ENCODE measurements at regions not wholly inside any gene's neighbourhood (a gene's known extent, or its start where the extent isn't known, plus 50 kb on each side); places are given as distances from the start of the nearest gene placed in this dataset.
A peak's percentile ranks its signal among the peaks of the same experiment; 100 is the strongest.

DNA sequence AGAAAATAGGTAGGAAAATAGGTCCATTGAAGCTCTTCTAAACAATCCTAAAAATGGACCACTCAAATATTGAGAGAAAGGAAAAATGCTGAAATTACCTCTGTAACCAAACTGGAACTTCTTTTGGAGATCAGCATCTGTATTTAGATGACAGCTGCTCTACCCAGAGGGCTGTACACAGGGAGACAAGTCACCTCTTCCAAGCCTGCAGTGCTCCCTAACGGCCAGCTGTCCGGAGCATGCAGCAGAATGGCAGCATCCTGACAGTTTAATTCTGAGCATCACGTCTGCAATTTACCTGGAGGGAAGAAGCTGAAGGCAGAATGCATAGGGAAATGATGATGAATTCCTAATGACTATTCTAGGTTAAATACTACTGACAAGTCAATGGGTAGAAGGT, 62.8 kb upstream of the DIAPH3 start:
- no peak for FAIRE-seq
- no peak overlapping the region for H2AFZ ChIP-seq (ENCODE audit: low read length)
- CTCF ChIA-PET (ENCODE audit: low intra/inter-chr PET ratio, low total read pairs) = no interaction called here
- no peaks in the 10 kb centered on the region for H4K20me1 ChIP-seq (ENCODE audit: insufficient read depth, low read length)
- no peak overlapping the region for H3K9ac ChIP-seq (ENCODE audit: insufficient read depth, low read depth, low read length)
- TF ChIP-seq ZNF263 (CRISPR knock-in tag; IDR thresholded peaks at IDR 0.05) (peak; percentile 64), KAT2B (IDR thresholded peaks at IDR 0.05; ENCODE audit: borderline replicate concordance, low read depth, low read length) (no peak), ZNF749 (CRISPR knock-in tag; IDR thresholded peaks at IDR 0.05; ENCODE audit: borderline replicate concordance) (no peak), STAG1 (CRISPR knock-in tag; IDR thresholded peaks at IDR 0.05) (peak; percentile 63), ZNF160 (CRISPR knock-in tag; IDR thresholded peaks at IDR 0.05) (no peak)
- TF ChIP-seq, protein P1, sequence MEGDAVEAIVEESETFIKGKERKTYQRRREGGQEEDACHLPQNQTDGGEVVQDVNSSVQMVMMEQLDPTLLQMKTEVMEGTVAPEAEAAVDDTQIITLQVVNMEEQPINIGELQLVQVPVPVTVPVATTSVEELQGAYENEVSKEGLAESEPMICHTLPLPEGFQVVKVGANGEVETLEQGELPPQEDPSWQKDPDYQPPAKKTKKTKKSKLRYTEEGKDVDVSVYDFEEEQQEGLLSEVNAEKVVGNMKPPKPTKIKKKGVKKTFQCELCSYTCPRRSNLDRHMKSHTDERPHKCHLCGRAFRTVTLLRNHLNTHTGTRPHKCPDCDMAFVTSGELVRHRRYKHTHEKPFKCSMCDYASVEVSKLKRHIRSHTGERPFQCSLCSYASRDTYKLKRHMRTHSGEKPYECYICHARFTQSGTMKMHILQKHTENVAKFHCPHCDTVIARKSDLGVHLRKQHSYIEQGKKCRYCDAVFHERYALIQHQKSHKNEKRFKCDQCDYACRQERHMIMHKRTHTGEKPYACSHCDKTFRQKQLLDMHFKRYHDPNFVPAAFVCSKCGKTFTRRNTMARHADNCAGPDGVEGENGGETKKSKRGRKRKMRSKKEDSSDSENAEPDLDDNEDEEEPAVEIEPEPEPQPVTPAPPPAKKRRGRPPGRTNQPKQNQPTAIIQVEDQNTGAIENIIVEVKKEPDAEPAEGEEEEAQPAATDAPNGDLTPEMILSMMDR (CRISPR knock-in tag; IDR thresholded peaks at IDR 0.05) = peak; percentile 61
- H3K4me1 ChIP-seq (ENCODE audit: insufficient read depth, low read length) = no peaks in the 10 kb centered on the region
- no TSS peak for BruUV-seq (replicated peaks)
- H3K36me3 ChIP-seq (replicated peaks in 1 of 2; ENCODE audit: control insufficient read depth in 1 of 2, insufficient read depth in 2 of 2, low read length in 2 of 2) = no peaks in the 10 kb centered on the region
- in situ Hi-C loops (cut with HindIII; ENCODE audit: extremely low pct_ligation_motif_present, low pct_unique_long_range_greater_than_20kb) (no loop called here), intact Hi-C loops (cut with micrococcal nuclease; ENCODE audit: unreplicated experiment) (no loop called here)
- 3% methylated on average over 3 of the region's 3 CpGs for WGBS (ENCODE audit: low lambda C conversion rate)
- POLR2A ChIA-PET = no interaction called here
- H3K27me3 ChIP-seq (ENCODE audit: control insufficient read depth in 1 of 2, insufficient read depth in 2 of 2, low read length in 2 of 2) = no peaks in the 10 kb centered on the region; a peak in 1 of 5 replicates
- no peaks in the 10 kb centered on the region for H3K9me3 ChIP-seq (ENCODE audit: low read length)
- DNase-seq (ENCODE audit: low spot score) = peak; percentile 15
- no peak overlapping the region for H3K27ac ChIP-seq (ENCODE audit: extremely low read length, insufficient read depth, low read length)
- no peak overlapping the region for H3K4me3 ChIP-seq (replicated peaks in 1 of 3; ENCODE audit: insufficient read depth in 1 of 3, low read depth in 2 of 3, low read length in 3 of 3)
- no peak overlapping the region for H3K4me2 ChIP-seq (ENCODE audit: low read depth, low read length)
- peak; percentile 92 for ATAC-seq
- H3K79me2 ChIP-seq (ENCODE audit: insufficient read depth, low read length) = no peaks in the 10 kb centered on the region

DNA sequence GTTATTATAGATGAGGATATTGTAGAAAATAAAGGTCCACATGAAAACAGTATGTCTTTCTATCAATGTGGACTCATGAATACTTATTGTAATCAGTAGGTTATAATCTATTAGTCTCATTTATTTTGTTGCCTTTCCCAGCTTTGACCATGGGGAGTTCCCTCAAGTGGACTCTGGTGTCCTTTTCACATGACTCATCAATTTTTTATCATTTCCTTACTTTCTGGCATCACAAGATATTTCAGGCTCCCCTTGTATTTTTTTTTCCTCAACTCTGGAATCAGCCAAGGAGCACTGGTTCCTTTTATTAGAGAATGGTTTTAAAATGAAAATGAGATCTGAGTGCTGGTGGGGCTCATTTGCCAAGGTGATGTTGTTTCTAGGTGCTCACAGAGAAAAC, 63.4 kb upstream of the DIAPH3 start:
- no peaks in the 10 kb centered on the region for H3K9me3 ChIP-seq (ENCODE audit: low read length)
- no peaks in the 10 kb centered on the region for H3K4me1 ChIP-seq (ENCODE audit: insufficient read depth, low read length)
- in situ Hi-C loops (cut with HindIII; ENCODE audit: extremely low pct_ligation_motif_present, low pct_unique_long_range_greater_than_20kb) (no loop called here), intact Hi-C loops (cut with micrococcal nuclease; ENCODE audit: unreplicated experiment) (no loop called here)
- ChIA-PET CTCF (ENCODE audit: low intra/inter-chr PET ratio, low total read pairs) (no interaction called here), POLR2A (no interaction called here)
- ATAC-seq (no peak), FAIRE-seq (no peak), DNase-seq (ENCODE audit: low spot score) (no peak)
- no peak for TF ChIP-seq HNF4G (IDR thresholded peaks at IDR 0.05; ENCODE audit: borderline replicate concordance, low read depth, low read length)
- no peak for TF ChIP-seq HNF4G (CRISPR knock-in tag; IDR thresholded peaks at IDR 0.05; ENCODE audit: borderline replicate concordance, low read depth)
- TF ChIP-seq ZFAT (CRISPR knock-in tag; conservative IDR thresholded peaks at IDR 0.05) = no peak
- TF ChIP-seq FOSL1 (CRISPR knock-in tag; IDR thresholded peaks at IDR 0.05; ENCODE audit: borderline replicate concordance) = no peak
- TF ChIP-seq MAFF (IDR thresholded peaks at IDR 0.05; ENCODE audit: low read depth, low read length) = peak; percentile 86
- peak; percentile 90 to 91 for TF ChIP-seq MAFK (conservative IDR thresholded peaks at IDR 0.05 in 1 of 2, IDR thresholded peaks at IDR 0.05 in 1 of 2; ENCODE audit: low read length in 2 of 2)
- peak; percentile 70 for TF ChIP-seq NFE2L2 (IDR thresholded peaks at IDR 0.05; ENCODE audit: low read length)
- no peak for TF ChIP-seq ZNF460 (CRISPR knock-in tag; IDR thresholded peaks at IDR 0.05; ENCODE audit: borderline replicate concordance)
- no peak for TF ChIP-seq HNRNPUL1 (IDR thresholded peaks at IDR 0.05; ENCODE audit: low read depth, low read length)
- H3K36me3 ChIP-seq (replicated peaks in 1 of 2; ENCODE audit: control insufficient read depth in 1 of 2, insufficient read depth in 2 of 2, low read length in 2 of 2) = no peaks in the 10 kb centered on the region
- H2AFZ ChIP-seq (ENCODE audit: low read length) = no peak overlapping the region
- H3K9ac ChIP-seq (ENCODE audit: insufficient read depth, low read depth, low read length) = no peak overlapping the region
- H4K20me1 ChIP-seq (ENCODE audit: insufficient read depth, low read length) = no peaks in the 10 kb centered on the region
- H3K4me3 ChIP-seq (replicated peaks in 1 of 3; ENCODE audit: insufficient read depth in 1 of 3, low read depth in 2 of 3, low read length in 3 of 3) = no peak overlapping the region
- H3K27ac ChIP-seq (ENCODE audit: extremely low read length, insufficient read depth, low read length) = no peak overlapping the region
- no peaks in the 10 kb centered on the region for H3K79me2 ChIP-seq (ENCODE audit: insufficient read depth, low read length)
- H3K4me2 ChIP-seq (ENCODE audit: low read depth, low read length) = no peak overlapping the region
- no TSS peak for BruUV-seq (replicated peaks)
- H3K27me3 ChIP-seq (ENCODE audit: control insufficient read depth in 1 of 2, insufficient read depth in 2 of 2, low read length in 2 of 2) = no peaks in the 10 kb centered on the region; a peak in 1 of 5 replicates
